ENCODE measurements at regions not wholly inside any gene's neighbourhood (a gene's known extent, or its start where the extent isn't known, plus 50 kb on each side); places are given as distances from the start of the nearest gene placed in this dataset.

DNA sequence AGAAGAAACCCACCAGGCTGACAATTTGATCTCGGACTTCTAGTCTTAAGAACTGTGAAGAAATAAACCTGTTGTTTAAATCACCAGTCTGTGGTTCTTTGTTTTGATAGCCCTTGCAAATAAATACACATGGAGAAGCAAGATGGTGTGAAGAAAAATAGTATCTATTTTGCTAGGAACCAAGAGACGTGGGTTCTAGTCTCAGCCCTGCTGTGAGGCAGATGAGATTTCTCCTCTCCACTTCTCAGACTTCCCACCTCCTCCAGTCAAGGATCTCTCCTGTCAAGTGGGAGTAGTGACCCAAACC is 294.9 kb upstream of the JARID2 start:
- Mint-ChIP-seq H3K4me1 (peaks cover 6% of the 10 kb centered on the region; the same call in 1 of the 2 replicates), H3K27me3 (ENCODE audit: low read depth) (no peaks in the 10 kb centered on the region), H3K27ac (no peak overlapping the region), H3K36me3 (peaks cover 8% of the 10 kb centered on the region), H3K4me3 (no peak overlapping the region), H3K9me3 (peaks cover 6% of the 10 kb centered on the region)
- ChIA-PET CTCF (interaction anchor here (0.7 kb wide), 1 partner anchor 17 kb away, joined by 3 read pairs; no protein-coding TSS in a partner anchor), POLR2A (no interaction called here)
- ATAC-seq (no peak), DNase-seq (ENCODE audit: low spot score) (no peak)
- no peak for TF ChIP-seq RORB (CRISPR knock-in tag; IDR thresholded peaks at IDR 0.05)
- TF ChIP-seq ATF3 (CRISPR knock-in tag; conservative IDR thresholded peaks at IDR 0.05) = no peak
- TF ChIP-seq FOXK1 (CRISPR knock-in tag; IDR thresholded peaks at IDR 0.05) = no peak
- TF ChIP-seq, protein P1, sequence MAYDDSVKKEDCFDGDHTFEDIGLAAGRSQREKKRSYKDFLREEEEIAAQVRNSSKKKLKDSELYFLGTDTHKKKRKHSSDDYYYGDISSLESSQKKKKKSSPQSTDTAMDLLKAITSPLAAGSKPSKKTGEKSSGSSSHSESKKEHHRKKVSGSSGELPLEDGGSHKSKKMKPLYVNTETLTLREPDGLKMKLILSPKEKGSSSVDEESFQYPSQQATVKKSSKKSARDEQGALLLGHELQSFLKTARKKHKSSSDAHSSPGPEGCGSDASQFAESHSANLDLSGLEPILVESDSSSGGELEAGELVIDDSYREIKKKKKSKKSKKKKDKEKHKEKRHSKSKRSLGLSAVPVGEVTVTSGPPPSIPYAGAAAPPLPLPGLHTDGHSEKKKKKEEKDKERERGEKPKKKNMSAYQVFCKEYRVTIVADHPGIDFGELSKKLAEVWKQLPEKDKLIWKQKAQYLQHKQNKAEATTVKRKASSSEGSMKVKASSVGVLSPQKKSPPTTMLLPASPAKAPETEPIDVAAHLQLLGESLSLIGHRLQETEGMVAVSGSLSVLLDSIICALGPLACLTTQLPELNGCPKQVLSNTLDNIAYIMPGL (CRISPR knock-in tag; IDR thresholded peaks at IDR 0.05) = no peak
- no peak for TF ChIP-seq HMGA2 (CRISPR knock-in tag; IDR thresholded peaks at IDR 0.05)
- TF ChIP-seq NR3C1 (CRISPR knock-in tag; conservative IDR thresholded peaks at IDR 0.05; ENCODE audit: low read depth) = no peak
- TF ChIP-seq NFATC4 (CRISPR knock-in tag; IDR thresholded peaks at IDR 0.05) = no peak
- no peak for TF ChIP-seq ATF1 (CRISPR knock-in tag; IDR thresholded peaks at IDR 0.05)
- TF ChIP-seq, protein P2, sequence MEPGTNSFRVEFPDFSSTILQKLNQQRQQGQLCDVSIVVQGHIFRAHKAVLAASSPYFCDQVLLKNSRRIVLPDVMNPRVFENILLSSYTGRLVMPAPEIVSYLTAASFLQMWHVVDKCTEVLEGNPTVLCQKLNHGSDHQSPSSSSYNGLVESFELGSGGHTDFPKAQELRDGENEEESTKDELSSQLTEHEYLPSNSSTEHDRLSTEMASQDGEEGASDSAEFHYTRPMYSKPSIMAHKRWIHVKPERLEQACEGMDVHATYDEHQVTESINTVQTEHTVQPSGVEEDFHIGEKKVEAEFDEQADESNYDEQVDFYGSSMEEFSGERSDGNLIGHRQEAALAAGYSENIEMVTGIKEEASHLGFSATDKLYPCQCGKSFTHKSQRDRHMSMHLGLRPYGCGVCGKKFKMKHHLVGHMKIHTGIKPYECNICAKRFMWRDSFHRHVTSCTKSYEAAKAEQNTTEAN (CRISPR knock-in tag; IDR thresholded peaks at IDR 0.05) = no peak
- TF ChIP-seq STAT6 (CRISPR knock-in tag; conservative IDR thresholded peaks at IDR 0.05; ENCODE audit: low read depth) = no peak
- TF ChIP-seq PREB (CRISPR knock-in tag; IDR thresholded peaks at IDR 0.05; ENCODE audit: borderline replicate concordance) = no peak
- TF ChIP-seq MAX (CRISPR knock-in tag; IDR thresholded peaks at IDR 0.05) = no peak
- TF ChIP-seq ZNF263 (CRISPR knock-in tag; IDR thresholded peaks at IDR 0.05; ENCODE audit: low read depth) = no peak
- TF ChIP-seq GTF2I (CRISPR knock-in tag; conservative IDR thresholded peaks at IDR 0.05) = no peak
- no peak for TF ChIP-seq ZNF423 (CRISPR knock-in tag; IDR thresholded peaks at IDR 0.05)
- no peak for TF ChIP-seq RELA (CRISPR knock-in tag; IDR thresholded peaks at IDR 0.05; ENCODE audit: borderline replicate concordance)

DNA sequence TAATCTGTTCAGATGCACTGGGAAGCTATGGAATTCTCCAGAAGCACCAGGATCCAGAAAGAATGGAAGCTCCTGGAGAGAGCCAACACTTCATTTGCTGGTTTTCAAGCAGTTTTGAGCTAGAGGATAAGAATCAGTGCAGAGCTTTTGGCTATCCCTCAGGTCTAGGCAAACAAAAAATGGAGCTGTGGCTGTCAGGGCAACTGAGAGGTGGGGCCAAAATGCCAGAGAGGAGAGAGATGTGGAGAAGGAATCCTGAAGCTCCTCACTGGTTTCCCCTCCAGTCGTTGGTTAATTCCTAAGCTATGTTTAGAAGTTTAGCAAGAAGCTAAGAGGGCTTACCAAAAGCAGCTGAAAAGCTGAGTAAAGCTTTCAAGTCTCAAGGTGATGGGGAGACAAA is 294.2 kb upstream of the JARID2 start:
- Mint-ChIP-seq H3K27ac (no peak overlapping the region), H3K27me3 (ENCODE audit: low read depth) (no peaks in the 10 kb centered on the region), H3K4me3 (no peak overlapping the region), H3K36me3 (peaks cover 12% of the 10 kb centered on the region), H3K9me3 (peaks cover 10% of the 10 kb centered on the region), H3K4me1 (0 out of 2 replicates have a peak, but pooled peaks cover 4% of the 10 kb centered on the region)
- ChIA-PET CTCF (interaction anchor here (0.9 to 1.0 kb wide), 2 partner anchors 27 to 88 kb away, joined by 3 to 4 read pairs; no protein-coding TSS in a partner anchor), POLR2A (interaction anchor here (0.6 kb wide), 1 partner anchor 90 kb away, joined by 4 read pairs; no protein-coding TSS in a partner anchor)
- TF ChIP-seq ZNF281 (CRISPR knock-in tag; IDR thresholded peaks at IDR 0.05) (no peak), TEAD1 (CRISPR knock-in tag; IDR thresholded peaks at IDR 0.05) (no peak), ATF1 (CRISPR knock-in tag; IDR thresholded peaks at IDR 0.05) (no peak), NR1H2 (CRISPR knock-in tag; IDR thresholded peaks at IDR 0.05) (no peak), SMAD4 (CRISPR knock-in tag; IDR thresholded peaks at IDR 0.05) (no peak), ZMAT4 (CRISPR knock-in tag; IDR thresholded peaks at IDR 0.05) (no peak), ESRRA (CRISPR knock-in tag; IDR thresholded peaks at IDR 0.05; ENCODE audit: borderline replicate concordance) (no peak), NFE2L1 (CRISPR knock-in tag; IDR thresholded peaks at IDR 0.05) (no peak), JUN (CRISPR knock-in tag; IDR thresholded peaks at IDR 0.05) (no peak), SOX15 (CRISPR knock-in tag; IDR thresholded peaks at IDR 0.05) (no peak), NR2C2 (CRISPR knock-in tag; IDR thresholded peaks at IDR 0.05) (no peak)
- ATAC-seq (no peak), DNase-seq (ENCODE audit: low spot score) (no peak)
